Loucy (cell line): ENCODE measurements at regions not wholly inside any gene's neighbourhood (a gene's known extent, or its start where the extent isn't known, plus 50 kb on each side); places are given as distances from the start of the nearest gene placed in this dataset.

Source experiments
- H2AFZ ChIP-seq: fragments of 200-600 bp; sonication (generic); 2 replicates; pipeline ENCODE4 v1.6.0; 2016; ENCODE audit warnings: antibody characterized with exemption, mild to moderate bottlenecking, low read length, moderate library complexity
- H3F3A ChIP-seq: fragments of 200-600 bp; 2 replicates; pipeline ENCODE4 v1.6.0; 2016; ENCODE audit warnings: antibody characterized with exemption, low read depth, mild to moderate bottlenecking
- H3K27me3 ChIP-seq: fragments of 200-600 bp; sonication (generic); 2 replicates; pipeline ENCODE4 v1.6.1; 2014; ENCODE audit warnings: low read length, mild to moderate bottlenecking; ENCODE audit not compliant: insufficient read depth, poor library complexity, severe bottlenecking
- H3K36me3 ChIP-seq: fragments of 200-600 bp; sonication (generic); 2 replicates; pipeline ENCODE4 v1.6.1; 2016; ENCODE audit warnings: low read length; ENCODE audit not compliant: insufficient read depth
- H3K4me1 ChIP-seq: fragments of 200-600 bp; sonication (generic); 2 replicates; pipeline ENCODE4 v1.5.1; 2014; ENCODE audit warnings: low read length, mild to moderate bottlenecking; ENCODE audit not compliant: insufficient read depth, poor library complexity, severe bottlenecking
- H3K4me2 ChIP-seq: fragments of 200-600 bp; sonication (generic); 2 replicates; pipeline ENCODE4 v1.6.0; 2014; ENCODE audit warnings: antibody characterized with exemption, low read length, low read depth, mild to moderate bottlenecking; ENCODE audit not compliant: poor library complexity, severe bottlenecking
- H3K4me3 ChIP-seq: fragments of 200-600 bp; sonication (generic); 2 replicates; pipeline ENCODE4 v1.5.1; 2014; ENCODE audit warnings: low read length, mild to moderate bottlenecking, mixed read lengths; ENCODE audit not compliant: poor library complexity, severe bottlenecking
- H3K79me2 ChIP-seq: fragments of 200-600 bp; sonication (generic); 2 replicates; pipeline ENCODE4 v1.6.1; 2014; ENCODE audit warnings: low read length; ENCODE audit not compliant: insufficient read depth
- H3K9ac ChIP-seq: fragments of 200-600 bp; sonication (generic); 2 replicates; pipeline ENCODE4 v1.6.0; 2014; ENCODE audit warnings: mild to moderate bottlenecking, low read depth, low read length, moderate library complexity; ENCODE audit not compliant: poor library complexity, severe bottlenecking
- H3K9me2 ChIP-seq: fragments of 200-600 bp; sonication (generic); replicated peaks from 2 replicates; pipeline ENCODE4 v1.6.1; 2016; ENCODE audit warnings: low read depth, low read length, mixed read lengths
- H3K9me3 ChIP-seq: fragments of 200-600 bp; sonication (generic); 2 replicates; pipeline ENCODE4 v1.6.1; 2014; ENCODE audit warnings: mild to moderate bottlenecking, antibody characterized with exemption, low read length, low read depth; ENCODE audit not compliant: insufficient read depth
- H4K20me1 ChIP-seq: fragments of 200-600 bp; sonication (generic); 2 replicates; pipeline ENCODE4 v1.6.0; 2014; ENCODE audit warnings: antibody characterized with exemption, low read length, mild to moderate bottlenecking; ENCODE audit not compliant: insufficient read depth, poor library complexity, severe bottlenecking
- EZH2phosphoT487 ChIP-seq: fragments of 200-600 bp; IDR thresholded peaks from 2 replicates; pipeline ENCODE4 v1.6.1; 2018; ENCODE audit warnings: antibody characterized with exemption, mild to moderate bottlenecking, moderate library complexity, borderline replicate concordance
- TF ChIP-seq, protein P1 (sequence below): fragments of 200-600 bp; sonication (generic); conservative IDR thresholded peaks from 2 replicates; pipeline ENCODE4 v1.5.1; 2014; ENCODE audit warnings: mild to moderate bottlenecking, antibody characterized with exemption, low read length

DNA sequence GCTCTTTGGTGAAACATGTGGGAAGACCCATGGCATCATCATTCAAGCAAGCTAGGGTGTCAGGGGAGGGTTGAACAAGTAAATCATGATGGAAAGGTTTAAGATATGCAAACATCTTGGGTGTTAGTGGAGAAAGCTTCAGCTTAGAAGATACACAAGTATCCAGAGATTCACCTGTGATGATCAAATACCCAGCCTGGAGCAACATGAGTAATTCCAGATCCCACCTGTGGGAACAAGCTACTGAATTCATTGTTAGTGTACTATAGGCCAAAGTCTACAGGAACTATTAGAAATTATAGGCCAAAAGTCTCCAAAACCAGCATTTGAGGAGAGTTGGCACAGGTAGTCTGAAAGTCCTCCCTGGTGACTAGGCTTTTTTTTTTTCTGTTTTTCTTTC, 499.9 kb downstream of the NUF2 start:
- Histone ChIP-seq H3K9me3 (no peaks in the 10 kb centered on the region), H2AFZ (no peak overlapping the region)

DNA sequence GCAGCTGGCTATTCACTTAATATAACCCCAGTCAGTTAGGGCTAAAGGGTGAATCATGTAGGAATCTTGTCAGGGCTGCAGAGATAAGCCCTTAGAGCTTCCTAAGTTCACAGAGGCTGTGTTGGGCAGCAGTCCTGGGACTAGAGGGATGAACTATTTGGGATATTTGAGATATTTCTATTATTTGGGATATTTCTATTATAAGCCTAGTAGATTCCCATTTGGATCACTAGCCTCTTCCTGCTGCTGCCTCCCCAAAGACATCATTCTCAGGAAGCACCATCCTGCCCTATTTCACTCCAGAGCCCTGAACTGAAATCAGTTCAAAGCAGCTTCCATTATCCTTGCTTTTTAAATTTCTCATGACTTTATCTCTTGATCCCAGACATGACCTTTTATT, 501.3 kb downstream of the NUF2 start:
- no peaks in the 10 kb centered on the region for H3K79me2 ChIP-seq
- H3F3A ChIP-seq: no peaks in the 10 kb centered on the region
- H3K4me1 ChIP-seq: no peaks in the 10 kb centered on the region
- H3K9me2 ChIP-seq: no peaks in the 10 kb centered on the region
- H3K4me2 ChIP-seq: no peak overlapping the region
- no peak for TF ChIP-seq EZH2phosphoT487
- TF ChIP-seq, protein P1, sequence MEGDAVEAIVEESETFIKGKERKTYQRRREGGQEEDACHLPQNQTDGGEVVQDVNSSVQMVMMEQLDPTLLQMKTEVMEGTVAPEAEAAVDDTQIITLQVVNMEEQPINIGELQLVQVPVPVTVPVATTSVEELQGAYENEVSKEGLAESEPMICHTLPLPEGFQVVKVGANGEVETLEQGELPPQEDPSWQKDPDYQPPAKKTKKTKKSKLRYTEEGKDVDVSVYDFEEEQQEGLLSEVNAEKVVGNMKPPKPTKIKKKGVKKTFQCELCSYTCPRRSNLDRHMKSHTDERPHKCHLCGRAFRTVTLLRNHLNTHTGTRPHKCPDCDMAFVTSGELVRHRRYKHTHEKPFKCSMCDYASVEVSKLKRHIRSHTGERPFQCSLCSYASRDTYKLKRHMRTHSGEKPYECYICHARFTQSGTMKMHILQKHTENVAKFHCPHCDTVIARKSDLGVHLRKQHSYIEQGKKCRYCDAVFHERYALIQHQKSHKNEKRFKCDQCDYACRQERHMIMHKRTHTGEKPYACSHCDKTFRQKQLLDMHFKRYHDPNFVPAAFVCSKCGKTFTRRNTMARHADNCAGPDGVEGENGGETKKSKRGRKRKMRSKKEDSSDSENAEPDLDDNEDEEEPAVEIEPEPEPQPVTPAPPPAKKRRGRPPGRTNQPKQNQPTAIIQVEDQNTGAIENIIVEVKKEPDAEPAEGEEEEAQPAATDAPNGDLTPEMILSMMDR: no peak
- no peaks in the 10 kb centered on the region for H3K27me3 ChIP-seq
- no peaks in the 10 kb centered on the region for H3K36me3 ChIP-seq
- no peaks in the 10 kb centered on the region for H3K9me3 ChIP-seq
- H4K20me1 ChIP-seq: no peaks in the 10 kb centered on the region
- H3K4me3 ChIP-seq: no peak overlapping the region
- no peak overlapping the region for H3K9ac ChIP-seq
- H2AFZ ChIP-seq: no peak overlapping the region

More for the DNA sequence above, 499.9 kb downstream of the NUF2 start:
- Histone ChIP-seq H4K20me1 (no peaks in the 10 kb centered on the region), H3K4me3 (no peak overlapping the region), H3K9me2 (no peaks in the 10 kb centered on the region), H3K79me2 (no peaks in the 10 kb centered on the region), H3K4me2 (no peak overlapping the region), H3K36me3 (no peaks in the 10 kb centered on the region), H3F3A (no peaks in the 10 kb centered on the region), H3K9ac (no peak overlapping the region), H3K27me3 (no peaks in the 10 kb centered on the region), H3K4me1 (no peaks in the 10 kb centered on the region)
- TF ChIP-seq, protein P1: no peak
- no peak for TF ChIP-seq EZH2phosphoT487

DNA sequence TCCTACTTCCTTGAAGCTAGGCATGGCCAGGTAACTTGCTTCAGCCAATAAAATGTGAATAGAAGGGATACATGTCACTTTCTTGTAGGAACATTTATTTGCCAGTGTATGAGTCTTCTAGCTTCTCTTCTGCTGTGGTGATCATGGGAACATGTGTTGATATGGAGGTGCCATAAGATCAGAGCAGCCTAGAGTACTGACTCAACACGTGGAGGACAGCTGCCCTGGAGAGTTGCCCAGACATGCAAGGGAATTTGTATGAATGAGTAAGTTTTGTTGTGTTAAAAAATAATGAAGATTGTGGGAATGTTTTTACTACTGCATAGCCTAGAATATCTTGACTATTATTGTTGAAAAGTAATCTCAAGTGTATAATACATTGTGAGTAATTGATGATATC, 502.3 kb downstream of the NUF2 start:
- Histone ChIP-seq H2AFZ (no peak overlapping the region), H3K27me3 (no peaks in the 10 kb centered on the region), H3K9me2 (no peaks in the 10 kb centered on the region), H4K20me1 (no peaks in the 10 kb centered on the region), H3K4me2 (no peak overlapping the region), H3K4me1 (no peaks in the 10 kb centered on the region), H3K9me3 (no peaks in the 10 kb centered on the region), H3K36me3 (no peaks in the 10 kb centered on the region), H3F3A (no peaks in the 10 kb centered on the region), H3K9ac (no peak overlapping the region), H3K79me2 (no peaks in the 10 kb centered on the region), H3K4me3 (no peak overlapping the region)
- no peak for TF ChIP-seq EZH2phosphoT487

DNA sequence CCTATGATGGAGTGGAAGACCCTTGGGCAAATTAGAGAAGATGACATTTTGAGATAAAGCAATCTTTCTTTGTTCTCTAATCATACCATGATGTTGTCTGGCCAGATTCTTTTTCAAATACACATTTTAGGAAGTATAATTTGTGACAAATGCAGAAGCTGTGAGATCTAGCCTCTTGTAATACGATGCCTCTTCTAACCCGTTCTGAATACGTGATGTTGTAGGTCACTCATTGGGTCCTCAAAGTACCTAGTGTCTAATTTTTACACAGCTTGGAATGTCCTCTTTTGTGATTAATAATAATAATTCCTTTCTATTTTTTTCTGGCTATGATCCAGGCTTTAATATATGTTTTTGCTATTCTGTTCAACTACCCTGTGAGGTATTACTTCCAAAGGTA, 502.7 kb downstream of the NUF2 start:
- Histone ChIP-seq H3K9me3 (no peaks in the 10 kb centered on the region), H3K9me2 (no peaks in the 10 kb centered on the region), H3K4me1 (no peaks in the 10 kb centered on the region), H3K36me3 (no peaks in the 10 kb centered on the region), H3K27me3 (no peaks in the 10 kb centered on the region), H2AFZ (no peak overlapping the region), H3K4me2 (no peak overlapping the region), H3K9ac (no peak overlapping the region), H3F3A (no peaks in the 10 kb centered on the region), H3K79me2 (no peaks in the 10 kb centered on the region), H3K4me3 (no peak overlapping the region), H4K20me1 (no peaks in the 10 kb centered on the region)
- no peak for TF ChIP-seq EZH2phosphoT487
- TF ChIP-seq, protein P1: no peak
